Hematopoietic multipotent progenitor cell treated with erythropoietin and hydrocortisone succinate and interleukin-3 and kit ligand, for 4 days (in vitro differentiated cells): ENCODE measurements at regions not wholly inside any gene's neighbourhood (a gene's known extent, or its start where the extent isn't known, plus 50 kb on each side); places are given as distances from the start of the nearest gene placed in this dataset.

Experiments used
- DNase-seq: peaks from one replicate; pipeline ENCODE4 v3.0.0-alpha.2; 2015

DNA sequence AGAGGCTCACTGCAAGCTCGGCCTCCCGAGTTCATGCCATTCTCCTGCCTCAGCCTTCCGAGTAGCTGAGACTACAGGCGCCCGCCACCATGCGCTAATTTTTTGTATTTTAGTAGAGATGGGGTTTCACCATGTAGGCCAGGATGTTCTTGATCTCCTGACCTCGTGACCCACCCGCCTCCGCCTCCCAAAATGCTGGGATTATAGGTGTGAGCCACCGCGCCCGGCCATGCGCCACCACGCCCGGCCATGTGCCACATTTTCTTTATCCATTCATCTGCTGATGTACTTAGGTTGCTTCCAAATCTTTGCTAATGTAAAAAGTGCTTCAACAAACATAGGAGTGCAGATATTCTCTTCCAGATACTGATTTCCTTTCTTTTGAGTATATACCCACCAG is 408.6 kb downstream of the CAAP1 start:
- no peak for DNase-seq

DNA sequence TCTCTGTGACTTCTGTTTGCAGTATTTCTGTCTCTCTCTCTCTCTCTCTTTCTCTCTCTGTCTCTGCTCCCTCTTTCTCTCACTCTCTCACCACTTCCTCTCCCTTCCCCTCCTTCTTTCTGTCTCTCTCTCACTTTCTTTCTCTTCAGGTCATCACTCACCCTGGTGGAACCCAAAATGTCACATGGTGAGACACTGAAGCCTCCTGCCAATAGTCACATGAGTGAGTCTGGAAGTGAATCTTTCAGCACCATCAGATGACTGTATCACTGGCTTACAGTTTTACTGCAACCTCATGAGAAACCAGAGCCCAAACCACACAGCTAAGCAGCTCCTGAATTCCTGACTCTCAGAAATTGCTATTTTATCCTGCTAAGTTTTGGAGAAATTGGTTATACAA is 414.6 kb downstream of the CAAP1 start:
- no peak for DNase-seq

DNA sequence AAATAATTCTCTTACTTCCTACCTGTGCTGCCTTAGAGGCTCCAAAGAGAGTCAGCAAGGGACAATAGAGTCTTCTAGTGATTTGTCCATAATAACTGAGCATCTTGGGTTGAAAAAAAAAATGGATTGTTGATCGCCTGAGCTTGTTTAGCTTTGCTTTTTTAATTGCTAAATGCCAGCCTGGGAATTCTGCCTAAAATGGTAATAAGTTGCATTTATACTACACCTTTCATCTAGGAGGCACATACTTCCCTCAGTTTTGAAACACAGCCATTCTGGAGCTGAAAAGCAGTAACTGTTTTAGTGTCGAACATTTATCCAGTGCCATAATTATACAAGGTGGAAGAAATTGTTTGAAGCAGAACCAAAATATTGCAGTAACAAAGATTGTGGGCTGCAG is 421.3 kb downstream of the CAAP1 start:
- DNase-seq, result no peak

DNA sequence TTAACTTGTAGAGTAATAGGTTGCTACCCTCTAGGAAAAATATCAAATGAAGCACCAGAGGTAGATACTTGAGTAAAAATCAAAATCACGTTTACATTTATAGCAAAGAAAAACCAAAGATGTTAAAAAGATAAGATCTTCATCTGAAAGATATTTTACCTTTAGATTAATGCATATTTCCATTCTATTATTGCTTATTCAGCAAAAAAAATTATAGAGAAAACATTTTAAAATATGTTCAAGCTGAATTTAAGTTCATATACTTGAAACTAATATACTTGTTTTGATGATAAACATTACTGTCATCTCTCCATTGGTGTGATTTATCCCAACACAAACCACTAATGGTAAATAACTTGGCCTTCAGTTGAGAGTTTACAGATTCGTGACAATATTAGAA is 422.3 kb downstream of the CAAP1 start:
- no peak for DNase-seq

DNA sequence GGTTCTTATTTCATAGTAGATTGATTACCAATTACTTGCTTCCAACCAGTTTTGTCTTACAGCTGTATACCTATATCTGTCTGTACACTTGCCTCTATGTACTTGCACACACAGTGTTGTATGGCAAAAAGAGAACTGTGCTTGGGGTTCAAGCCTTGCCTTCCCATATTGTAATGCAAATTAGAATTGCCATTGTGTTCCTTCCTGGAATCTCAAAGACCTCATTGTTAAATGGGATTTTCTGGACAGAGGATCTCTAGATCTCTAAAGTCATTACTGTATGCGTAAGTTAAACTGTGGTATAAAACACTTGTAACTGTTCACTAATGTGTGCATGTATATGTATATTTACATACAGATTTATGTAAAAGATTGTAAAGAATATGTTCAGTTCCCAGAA is 428.8 kb downstream of the CAAP1 start:
- DNase-seq, result no peak

DNA sequence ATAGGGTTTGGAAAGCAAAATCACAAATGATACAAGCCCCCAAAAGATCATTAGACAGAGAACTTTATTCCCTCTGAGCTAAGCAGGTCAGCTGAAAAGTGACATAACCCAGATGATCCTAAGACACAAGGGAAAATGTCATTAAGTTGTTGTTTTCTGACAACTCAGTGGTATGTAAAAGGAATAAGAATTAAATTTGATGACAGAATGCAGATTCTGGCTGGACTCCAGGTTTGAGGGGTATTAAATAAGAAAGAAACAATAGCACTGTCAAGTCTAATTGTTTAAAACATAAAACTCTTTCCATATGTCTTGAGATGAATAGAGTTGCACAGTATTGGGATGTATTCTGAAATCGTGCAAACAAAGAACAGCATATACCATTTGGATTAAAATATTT is 429.9 kb downstream of the CAAP1 start:
- DNase-seq, result no peak

DNA sequence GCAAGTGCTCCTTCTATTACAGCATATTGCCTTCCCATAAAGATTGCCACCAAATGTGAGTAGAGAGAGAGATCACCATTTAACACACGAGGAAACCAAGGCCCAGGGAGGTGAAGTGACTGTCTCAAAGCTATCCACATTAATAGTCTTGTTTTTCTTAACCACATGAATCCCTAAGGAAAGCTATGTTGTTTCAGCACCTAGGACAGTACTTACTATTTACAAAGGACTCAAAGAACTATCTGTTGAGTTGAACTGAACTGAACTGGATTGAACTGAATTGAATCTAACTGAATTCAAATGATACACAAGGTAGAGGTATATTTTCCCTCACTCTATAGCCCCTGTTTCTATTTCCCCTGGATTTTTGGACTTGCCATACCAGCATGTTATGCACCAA is 430.4 kb downstream of the CAAP1 start:
- peak; percentile 0 for DNase-seq

DNA sequence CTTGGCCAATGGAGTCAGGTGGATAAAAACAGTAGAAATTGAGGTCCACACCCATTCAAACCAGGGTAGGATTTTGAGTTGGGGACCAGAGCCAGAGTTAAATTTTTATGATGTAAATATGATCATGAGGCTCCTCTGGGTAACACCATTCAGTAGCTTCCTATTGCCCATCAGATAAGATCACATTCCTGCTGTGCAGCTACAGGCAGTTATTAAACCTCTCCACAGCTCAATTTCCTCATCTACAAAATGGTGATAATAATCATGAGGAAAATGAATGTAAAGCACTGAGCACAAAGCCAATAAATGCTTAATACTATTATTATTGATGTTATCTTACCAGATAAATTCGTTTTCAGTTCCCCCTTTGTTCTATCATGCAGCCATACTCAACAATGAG is 432.0 kb downstream of the CAAP1 start:
- no peak for DNase-seq

DNA sequence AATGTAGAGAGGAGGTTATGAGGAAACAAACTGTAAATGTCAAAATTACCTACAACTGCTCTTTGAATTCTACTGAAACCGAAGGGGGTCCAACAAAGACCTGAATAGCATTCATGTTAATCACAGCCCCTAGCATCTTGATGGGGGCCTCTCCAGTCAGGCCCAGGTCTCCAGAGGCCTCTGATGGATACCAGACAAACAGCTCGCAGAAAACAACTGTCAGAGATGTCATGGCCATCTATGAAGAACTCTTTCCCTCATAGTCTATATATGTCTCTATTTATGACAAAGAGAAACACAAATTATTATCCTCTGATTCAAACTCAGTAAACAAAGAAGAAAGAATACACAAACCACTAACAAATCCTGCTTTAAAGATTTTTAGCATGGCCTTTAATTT is 432.6 kb downstream of the CAAP1 start:
- no peak for DNase-seq

DNA sequence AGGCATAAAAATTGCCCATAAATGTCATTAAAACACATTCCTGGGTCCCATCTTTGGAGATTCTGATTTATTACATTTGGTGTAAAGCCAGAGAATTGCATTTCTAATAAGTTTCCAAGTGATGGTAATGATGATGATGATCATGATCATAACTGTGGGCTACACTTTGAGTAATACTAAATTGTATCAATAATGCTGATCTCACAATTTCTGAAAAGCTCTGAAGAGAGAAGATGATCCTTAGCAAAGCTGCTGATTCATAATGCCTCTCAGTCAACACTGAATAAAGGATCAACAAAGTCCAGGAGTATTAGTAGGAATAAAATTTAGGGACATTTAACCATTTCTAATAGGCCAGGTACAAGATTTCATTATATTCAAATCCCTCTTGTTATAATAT is 434.5 kb downstream of the CAAP1 start:
- DNase-seq, result no peak

DNA sequence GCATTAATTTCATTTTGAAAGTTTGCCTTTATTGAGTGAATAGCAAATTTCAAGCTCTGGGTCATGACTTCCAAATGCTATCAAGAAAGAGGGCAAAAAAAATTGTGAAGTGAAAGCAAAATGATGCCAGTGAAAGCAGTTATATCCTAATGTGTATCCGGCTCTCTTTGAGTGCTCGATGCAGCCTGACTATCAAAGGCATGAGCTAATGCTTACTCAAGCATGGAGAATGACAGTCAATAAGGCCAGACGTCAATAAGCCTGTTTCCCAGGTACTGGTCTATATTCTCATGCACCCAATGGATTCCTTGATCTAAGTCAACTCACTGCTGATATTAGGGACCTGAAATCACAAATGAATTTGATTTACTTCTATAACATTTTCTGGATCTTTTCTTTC is 435.5 kb downstream of the CAAP1 start:
- no peak for DNase-seq

DNA sequence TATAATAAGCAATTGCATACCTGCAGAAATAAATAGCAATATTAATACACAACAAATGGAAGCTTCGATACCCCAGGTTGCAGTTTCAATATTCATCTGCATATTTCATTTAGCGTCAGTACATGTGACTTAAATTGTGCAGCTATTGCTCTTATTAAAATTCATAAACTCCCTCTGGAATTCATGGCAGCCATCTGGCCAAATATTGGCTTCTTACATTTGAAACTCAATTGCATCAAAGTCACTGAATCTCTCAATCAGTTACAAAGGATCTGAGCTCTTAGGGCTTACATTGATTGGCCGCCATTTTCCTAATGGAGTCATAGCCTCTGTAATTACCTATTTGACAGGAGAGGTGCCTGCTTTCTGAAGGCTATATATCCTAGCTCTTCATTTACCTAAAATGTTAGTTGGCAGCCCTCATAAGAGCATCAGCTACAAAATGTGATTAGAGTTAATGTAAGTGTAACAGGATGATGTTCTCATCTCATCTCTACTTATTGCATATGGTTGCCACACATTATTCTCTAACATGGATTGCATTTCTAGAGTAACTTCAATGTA is 453.5 kb downstream of the CAAP1 start:
- DNase-seq, result no peak

DNA sequence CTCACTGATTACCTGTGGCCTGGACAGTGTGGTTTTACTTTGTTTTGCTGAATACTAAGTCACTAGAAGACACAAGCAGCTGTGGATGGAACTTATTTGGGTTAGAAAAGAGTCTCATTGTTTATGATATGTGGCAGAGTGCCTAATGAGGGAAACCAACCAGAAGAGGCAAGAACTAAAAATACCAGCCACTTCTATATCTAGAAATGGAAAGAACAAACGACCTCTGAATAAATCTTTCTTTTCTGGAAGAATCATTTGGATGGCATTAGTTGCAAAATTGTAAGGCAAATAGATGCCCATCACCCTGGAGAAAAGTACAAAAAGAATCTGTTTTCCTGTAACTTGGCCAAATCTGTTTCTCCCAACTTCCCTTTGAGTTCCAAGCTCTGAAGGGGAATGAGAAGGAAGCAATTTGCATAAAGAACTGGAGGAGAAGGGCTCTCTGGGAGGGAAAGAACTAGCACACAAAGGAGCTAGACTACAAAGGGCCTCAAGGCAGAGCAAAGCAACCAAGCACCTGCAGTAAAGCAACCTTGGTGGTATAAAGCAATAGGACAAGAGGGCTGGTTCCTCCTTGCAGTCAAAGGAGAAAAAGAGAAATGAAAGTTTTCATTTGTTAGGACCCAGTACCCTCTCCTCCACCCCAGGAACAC is 455.4 kb downstream of the CAAP1 start:
- DNase-seq, result no peak

DNA sequence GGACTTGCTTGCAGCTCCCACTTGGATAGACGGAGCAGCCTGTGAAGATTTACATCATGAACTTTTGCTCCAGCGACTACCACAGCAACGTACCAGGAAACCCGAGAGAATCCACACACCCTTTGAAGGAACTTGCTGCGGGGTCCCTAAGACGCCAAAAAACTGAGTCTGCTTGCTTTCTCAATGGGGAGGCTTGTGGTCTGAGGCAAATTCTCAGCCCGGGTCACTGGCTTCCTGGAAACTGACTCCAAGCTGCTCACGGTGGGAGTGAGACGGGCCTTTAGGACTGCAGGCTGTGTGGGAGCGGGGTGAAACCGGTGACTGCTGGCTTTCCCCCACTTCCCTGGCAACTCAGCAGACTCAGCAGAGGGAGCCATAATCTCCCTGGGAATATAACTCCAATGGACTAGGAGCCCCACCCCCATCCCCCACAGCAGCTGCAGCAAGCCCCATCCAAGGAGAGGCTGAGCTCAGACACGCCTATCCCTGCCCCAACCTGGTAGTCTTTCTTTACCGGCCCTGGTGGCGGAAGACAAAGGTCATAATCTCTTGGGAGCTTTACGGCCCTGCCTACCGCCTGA is 466.0 kb downstream of the CAAP1 start:
- DNase-seq, result no peak

DNA sequence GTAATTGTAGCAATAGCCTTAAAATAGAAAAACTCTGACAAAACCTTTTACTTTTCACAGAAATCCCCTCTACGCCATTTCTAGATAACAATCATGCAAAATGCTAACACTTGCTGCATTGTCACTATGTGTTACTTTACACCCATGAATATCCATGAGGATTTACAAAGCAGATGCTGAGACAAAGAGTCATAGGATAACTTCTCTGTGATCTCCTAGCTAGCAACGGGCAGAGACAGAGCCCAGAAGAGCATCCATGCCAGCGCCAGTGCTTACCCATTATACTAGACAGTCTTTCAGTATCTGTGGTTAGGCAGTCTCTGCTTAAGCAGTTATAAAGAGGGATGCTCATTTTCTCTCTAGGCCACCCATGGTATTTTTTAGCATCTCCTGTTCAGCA is 474.1 kb downstream of the CAAP1 start:
- DNase-seq, result no peak

DNA sequence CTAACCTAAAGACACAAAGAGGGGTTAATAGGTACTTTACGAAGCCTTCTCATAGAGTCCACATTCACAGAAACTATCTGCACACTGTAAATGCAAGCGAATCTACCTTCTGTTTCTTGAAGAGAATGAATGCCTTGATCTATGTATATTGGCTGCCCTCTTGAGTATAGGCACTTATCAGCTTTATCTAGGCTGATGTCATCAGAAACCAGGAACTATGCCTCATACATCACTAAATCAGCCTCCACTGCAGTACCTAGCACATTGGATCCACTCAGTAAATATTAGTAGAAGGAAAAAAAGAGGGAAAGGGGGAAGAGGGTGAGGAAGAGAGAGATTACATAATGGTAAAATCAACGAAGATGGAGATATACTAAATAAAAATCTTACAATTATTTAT is 477.1 kb downstream of the CAAP1 start:
- DNase-seq, result no peak

DNA sequence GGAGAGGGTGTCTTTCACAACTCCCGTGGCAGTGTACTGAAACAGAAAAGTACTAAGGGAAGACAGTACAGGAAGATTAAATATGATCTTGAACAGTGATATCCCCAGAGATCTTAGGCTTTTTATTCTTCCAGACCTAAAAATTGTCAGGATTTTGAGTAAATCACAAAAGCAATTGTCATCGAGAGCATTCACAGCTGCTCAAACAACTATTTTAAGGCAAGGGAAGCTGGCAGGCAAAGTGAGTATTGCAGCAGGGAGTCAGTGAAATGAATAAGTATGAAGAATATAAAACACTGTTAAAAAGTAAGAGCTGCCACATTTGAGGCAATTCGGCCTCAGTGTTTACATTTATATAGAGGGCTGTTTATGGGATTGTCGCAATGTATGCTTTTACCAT is 479.0 kb downstream of the CAAP1 start:
- no peak for DNase-seq

DNA sequence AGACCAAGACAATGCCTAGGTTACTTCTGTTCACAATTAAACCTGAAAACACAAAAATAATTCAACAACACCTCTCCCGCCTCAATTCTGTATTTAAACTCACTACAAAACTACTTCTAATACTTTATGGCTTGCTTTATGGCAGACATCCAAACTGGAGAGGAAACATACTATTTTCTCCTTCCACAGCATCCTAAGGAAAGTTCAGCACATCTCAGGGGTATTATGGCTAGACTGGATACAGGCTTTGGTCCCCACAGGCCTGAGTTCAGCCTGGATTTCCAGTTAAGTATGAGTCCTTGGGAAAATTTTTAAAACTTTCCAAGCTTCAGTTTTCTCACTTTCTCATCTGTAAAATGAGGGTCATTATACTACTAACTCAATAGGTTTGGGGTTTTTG is 480.2 kb downstream of the CAAP1 start:
- no peak for DNase-seq

DNA sequence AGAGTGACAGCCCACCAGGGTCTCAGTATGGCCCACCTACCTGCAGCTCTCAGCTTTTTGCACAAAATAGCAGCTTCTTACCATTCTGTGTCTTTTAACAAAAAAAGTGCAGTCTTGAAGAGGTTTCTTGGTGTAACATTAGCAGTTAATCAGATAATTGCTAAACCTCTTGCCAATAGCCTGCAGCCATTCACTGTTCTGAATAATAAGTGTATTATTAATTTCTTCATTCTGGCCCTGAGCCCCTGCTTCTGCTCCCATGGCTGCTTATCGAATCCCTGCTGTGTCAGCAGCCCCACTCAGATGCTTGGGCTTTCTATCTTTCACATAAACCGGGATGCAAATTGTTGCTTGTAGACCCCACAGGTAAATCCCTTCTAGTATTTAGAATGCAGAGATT is 485.9 kb downstream of the CAAP1 start:
- DNase-seq, result no peak

DNA sequence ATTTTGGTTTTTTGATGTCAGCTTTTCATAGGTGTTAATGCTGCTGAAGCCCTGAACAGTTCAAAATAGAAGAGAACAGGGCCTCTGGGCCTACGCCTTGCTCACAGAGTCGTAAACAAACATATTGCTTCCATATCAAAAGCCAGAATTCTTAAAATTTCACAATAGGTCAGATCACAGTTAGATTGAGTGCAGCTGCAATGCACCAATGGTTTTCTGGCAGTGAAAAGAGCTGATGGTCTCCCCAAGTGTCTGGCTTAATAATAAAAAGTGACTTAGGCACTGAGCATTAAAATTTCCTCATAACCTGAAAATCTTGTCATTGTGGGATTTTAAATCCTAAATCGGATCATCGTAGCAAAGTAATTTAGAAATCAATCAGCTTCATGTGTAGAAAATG is 493.0 kb downstream of the CAAP1 start:
- no peak for DNase-seq

DNA sequence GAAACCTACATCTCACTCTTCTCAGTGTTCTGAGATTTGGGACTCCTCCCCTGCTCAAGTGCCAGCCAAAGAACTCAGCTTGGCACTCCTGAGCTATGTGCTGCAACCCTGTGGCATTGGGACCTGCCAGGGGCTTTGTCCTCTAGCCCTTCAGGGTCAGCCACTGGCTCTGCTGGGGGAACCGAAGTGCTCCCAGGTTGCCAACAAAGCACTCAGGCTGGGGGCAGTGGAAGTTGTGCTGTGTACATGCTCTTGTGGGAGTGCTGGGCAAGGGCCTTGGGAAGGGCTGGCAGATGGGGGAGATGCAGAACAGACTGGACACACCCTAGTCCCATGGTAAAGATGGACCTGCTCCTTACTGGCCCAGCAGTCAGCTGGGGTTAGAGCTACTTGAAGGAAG is 498.6 kb downstream of the CAAP1 start:
- no peak for DNase-seq

DNA sequence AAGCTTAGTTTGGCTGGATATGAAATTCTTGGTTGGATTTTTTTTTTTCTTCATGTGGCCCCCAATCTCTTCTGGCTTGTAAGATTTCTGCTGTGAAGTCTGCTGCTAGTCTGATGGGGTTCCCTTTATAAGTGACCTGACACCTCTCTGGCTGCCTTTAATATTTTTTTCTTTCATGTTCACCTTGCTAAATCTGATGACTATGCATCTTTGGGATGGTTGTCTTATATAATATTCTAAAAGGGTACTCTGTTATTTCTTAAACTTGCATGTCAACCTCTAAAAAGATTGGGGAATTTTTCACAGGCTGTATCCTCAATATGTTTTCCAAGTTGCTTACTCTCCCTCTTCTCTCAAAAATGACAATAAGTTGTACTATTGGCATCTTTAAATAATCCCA is 500.0 kb downstream of the CAAP1 start:
- no peak for DNase-seq

DNA sequence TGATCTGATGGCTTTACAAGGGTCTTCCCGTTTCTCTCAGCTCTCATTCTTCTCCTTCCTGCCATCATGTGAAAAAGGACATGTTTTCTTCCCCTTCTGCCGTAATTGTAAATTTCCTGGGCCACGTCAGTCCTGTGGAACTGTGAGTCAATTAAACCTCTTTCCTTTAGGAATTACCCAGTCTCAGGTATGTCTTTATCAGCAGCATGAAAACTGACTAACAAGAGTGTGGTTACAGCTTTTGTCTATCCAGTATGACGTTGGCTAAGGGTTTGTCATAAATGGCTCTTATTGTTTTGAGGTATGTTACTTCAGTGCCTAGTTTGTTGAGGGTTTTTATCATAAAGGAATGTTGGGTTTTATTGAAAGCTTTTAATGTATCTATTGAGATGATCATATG is 501.6 kb downstream of the CAAP1 start:
- DNase-seq, result no peak

DNA sequence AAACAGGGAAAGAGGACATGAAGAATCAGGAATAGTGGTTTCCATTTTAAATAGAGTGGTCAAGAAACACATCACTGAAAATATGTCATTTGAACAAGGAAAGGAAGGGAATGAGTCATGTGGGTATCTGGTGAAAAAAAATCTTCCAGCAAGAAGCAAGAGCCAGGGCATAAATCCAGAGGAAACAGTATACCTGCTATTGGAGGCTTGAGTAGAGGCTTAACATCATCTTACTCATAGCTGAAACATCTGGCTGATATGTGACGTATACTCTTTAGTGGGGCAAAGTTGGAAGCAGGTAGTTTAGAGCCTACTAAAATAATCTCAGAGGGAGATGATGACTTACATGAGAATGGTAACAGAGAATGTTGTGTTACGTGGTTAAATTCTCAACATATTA is 517.2 kb downstream of the CAAP1 start:
- no peak for DNase-seq

DNA sequence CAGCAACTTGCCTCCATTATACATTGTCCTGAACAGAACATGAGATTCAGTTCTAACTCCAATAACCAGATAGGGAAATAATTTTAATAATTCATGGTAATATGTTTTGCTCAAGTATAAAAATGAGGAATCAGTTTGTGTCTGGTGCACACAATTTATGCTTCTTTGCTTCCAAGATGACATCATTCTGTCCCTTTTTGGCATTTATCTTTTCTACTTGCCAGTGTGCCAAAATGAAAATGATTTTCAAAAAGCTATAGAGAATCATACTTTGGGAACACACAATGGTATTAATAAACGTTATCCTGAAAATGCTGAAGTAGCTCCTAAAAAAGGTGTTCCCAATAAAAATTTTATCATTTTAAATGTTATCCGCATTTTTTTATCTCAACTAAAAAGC is 519.0 kb downstream of the CAAP1 start:
- no peak for DNase-seq
